NCI-H748 (cell line): ENCODE measurements at regions not wholly inside any gene's neighbourhood (a gene's known extent, or its start where the extent isn't known, plus 50 kb on each side); places are given as distances from the start of the nearest gene placed in this dataset.
A peak's percentile ranks its signal among the peaks of the same experiment; 100 is the strongest.

ENCODE experiments used
- DNase-seq: peaks from one replicate; lab custom pipeline; 2025; ENCODE audit not compliant: unreplicated experiment; lab: John Stamatoyannopoulos, UW

DNA sequence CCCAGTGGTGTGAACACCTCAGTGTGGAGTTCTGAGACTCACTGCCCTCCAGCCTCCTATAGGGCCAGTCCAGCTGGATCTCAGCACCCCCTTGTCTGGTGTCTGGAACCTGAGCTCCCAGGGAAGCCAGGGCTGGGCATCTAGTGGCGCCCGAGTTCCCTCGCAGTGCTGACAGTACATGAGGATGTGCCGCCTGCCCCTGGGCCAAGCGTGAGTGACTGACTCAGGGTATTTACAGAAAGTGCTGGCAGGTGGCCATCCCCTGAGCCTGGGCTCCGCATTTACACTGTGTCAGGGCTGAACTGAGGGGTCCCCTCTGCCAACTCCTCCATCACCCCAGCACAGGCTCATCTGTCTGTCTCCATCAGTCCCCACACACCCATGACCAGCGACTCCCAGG lies 185.3 kb downstream of the BRD1 start:
- no peak for DNase-seq

DNA sequence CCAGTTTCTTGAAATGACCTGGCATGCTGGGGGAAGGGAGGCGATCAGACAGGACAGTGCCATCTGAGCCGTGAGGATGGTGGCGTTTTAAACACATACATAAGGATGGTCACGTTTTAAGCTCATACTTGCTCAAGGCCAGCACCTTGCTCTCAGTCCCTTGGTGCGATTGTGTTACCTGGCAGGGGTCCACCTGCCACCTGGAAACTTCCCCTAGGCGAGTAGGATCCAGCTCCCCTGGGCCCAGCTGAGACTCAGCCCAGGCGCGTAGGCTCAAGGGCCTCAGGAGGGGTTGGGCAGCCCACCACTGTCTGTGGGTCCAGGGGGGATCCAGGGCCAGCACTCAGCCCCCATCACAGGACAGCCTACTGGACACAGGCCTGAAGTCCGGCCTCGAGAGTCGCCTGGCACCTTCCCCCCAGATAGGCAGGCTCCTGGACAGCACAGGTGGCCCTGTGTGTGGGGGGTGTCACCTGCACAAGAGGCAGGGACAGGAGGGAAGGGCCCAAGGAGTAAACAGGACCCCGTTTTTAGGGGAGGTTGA lies 185.8 kb downstream of the BRD1 start:
- no peak for DNase-seq

DNA sequence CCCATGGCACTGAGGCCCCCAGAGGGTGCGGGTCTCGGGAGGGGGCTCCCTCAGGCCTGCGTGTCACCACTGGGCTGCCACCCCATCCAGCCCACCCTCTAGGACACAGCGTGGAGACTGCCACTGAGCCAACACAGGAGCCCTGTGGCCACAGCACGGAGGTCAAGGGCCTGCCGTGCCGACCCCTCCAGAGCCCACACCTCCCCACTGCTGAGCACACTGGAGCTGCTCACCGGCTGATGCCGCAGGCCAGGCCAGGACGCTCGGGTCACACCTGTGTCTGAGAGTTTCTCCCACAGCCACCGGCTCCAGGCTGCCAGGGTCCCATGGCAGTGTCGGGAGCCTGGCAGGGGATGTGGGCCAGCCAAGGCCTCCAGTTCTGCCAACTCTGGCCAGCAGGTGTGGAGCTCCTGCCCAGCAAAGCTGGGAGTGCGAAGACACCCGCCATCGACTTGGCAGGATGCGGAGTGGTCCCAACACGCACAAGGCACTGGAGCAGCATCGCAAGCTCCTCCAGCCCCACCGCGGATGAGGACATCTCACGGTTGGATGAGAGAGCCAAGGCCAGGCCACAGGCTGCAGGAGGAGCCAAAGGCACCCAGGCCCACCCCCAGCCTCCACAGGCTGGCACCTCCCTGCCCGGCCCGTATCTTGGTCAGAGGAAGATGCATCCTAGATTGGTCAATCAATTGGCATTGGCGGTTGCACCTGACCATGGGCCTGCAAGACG lies 187.1 kb downstream of the BRD1 start:
- no peak for DNase-seq

DNA sequence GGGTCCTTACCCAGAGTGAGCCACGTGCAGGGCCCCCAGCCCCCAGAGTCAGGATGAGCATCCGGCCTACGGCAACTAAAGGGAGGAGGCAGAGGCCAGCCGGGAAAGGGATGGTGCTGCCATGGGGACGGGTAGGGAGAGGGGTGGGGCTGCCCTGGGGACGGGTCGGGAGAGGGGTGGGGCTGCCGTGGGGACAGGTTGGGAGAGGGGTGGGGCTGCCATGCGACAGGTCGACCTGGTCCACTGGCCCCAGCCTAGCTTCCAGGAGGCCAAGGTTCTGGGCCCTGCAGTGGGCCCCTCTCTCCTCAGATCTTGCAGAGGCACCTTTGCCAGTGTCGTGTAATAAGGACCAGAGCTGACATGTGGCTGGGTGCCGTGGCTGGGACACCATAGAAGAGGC lies 187.7 kb downstream of the BRD1 start:
- DNase-seq, result no peak

DNA sequence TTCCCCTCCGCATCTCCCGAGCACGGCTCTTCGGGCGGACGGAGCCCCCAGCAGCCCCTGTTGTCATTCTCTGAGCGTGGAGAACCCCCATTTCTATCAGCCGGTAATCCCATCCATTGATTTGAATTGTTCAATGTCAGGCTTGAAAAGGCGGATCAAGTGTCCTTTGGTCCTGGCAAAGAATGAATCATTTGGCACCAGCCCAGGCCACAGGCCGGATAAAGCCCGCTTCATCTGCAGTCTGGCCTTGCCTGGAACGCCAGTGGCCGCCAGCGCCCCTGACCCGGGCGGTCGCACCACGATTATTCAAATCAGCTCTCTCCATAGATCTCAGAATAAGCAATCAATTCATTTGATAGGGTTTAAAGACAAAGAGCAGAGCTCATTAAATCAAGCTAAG lies 188.9 kb downstream of the BRD1 start:
- no peak for DNase-seq

DNA sequence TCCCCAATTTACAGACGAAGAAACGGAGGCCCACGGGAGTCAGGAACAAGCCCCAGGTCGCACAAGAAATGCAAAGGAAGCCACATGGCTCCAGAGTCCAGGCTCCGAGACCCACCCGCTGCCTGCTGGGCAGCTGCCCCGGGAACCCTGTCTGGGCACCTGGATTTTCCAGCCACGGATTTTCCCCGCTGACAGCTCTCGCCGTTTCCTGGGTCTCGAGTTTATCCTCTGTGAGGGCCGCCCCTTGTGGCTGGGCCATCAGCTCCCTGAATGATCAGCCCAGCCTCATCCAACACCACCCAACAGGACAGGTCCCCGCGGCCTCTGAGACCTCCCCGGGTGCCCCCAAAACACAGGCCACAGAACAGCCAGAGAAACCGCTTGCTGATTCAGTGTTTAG lies 189.7 kb downstream of the BRD1 start:
- DNase-seq, result no peak

DNA sequence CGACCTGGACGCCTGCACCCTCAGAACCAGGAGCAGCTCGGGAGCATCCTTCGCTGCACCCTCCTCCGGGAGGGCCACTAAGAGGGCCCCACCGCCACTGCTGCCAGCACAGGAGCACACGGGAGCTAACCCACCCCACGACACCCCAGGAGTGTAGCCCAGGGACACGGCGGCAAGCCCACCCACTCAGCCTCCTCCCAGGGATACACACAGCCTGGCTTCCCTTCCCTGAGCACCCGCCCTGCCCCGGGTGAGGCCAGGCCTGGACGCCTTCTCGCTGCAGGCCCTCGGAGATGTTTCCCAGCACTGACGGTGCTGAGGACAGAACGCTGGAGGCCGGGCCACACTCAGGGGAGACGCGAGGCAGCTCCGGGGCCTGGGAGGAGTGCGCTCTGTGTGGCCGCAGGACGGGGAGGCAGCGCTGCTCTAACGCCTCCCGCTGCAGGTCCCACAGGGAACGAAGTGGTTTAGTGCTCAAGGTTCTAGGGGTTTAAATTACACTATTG lies 190.4 kb downstream of the BRD1 start:
- no peak for DNase-seq

DNA sequence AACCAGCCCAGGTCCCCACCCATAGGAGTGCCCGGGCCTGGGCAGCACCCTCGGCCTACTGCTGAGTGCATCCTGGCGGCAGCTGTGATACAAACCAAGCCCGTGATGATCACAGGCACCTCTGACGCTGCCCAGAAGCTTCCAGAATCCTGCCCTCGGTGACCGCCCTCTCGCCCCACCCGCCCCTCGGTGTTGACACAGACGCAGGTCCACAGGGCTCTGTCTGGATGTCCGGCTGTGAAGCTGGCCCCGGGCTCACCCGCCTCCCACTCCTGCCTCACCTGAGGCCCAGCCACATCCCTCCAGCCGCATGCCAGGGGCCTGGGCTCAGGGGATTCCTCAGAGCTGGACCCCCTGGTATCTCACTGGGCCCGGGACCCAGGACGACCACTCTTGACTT lies 191.0 kb downstream of the BRD1 start:
- DNase-seq, result no peak

DNA sequence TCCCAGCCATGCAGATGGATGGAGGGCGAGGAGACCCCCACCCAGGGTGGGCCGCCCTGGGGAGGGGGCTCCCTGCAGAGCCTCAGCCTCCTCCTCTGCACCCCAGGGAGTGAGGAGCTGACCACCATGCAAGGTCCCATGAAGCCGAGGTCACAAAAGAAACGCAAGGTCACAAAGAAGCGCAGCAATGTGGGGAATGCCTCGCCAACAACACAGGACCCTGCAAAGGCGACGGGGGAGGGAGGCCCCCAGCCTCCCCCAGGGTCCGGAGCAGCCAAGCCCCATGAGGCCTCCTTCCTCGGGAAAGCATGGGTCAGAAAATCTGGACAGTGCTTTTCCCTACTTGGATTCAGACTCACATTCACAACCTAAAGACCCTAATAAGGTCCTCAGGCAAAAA lies 191.5 kb downstream of the BRD1 start:
- no peak for DNase-seq

DNA sequence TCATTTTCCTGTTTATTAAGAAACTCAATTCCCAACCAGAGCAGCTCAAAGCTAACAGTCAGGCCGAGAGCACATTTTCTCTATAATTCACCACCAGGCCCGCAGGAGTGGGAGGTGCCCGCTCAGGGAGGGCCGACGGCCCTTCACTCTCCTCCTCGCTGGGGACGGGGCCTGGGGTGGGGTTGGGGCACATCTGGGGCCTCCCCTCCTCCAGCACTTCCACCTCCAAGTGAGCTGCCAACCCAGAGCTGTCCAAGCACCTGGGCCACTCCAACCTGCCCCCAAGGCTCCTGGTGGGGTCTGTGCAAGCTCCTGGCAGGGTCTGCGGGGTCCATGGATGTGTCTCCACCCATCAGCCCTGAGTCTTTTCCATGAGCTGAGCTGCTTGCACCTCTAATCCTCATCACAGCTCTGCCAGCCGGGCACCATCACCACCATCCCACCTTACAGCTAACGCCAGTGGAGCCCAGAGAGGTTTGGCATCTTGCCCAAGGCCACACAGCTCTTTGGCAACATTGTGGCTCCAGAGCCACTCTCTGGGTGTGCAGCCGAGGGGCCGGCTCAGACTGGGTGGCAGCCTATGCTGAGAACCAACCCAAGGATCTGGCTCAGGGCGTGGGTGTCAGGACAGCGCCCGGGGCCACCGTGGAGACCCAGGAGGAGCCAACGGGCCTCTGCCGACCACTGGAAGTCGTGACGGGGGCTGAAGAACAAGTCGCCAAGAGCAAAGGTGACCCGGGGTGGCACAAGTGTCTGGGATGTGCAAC lies 193.5 kb downstream of the BRD1 start:
- DNase-seq, result no peak

DNA sequence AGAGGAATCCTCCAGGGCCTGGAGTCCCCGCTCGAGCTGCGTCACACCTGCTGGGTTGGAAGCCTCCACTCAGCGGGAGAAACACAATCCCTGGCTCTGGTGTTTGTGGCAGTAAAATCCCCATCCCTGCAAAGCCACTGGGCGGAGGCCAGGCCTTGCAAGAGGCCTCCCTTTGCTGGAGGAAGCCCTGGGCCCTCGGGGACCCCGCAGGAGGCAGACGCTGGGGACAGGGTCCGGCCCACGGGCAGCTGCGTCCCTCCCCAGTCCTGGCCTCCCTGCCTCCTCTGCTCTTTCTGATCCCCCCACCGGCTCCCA lies 194.7 kb downstream of the BRD1 start:
- peak; percentile 46 for DNase-seq

DNA sequence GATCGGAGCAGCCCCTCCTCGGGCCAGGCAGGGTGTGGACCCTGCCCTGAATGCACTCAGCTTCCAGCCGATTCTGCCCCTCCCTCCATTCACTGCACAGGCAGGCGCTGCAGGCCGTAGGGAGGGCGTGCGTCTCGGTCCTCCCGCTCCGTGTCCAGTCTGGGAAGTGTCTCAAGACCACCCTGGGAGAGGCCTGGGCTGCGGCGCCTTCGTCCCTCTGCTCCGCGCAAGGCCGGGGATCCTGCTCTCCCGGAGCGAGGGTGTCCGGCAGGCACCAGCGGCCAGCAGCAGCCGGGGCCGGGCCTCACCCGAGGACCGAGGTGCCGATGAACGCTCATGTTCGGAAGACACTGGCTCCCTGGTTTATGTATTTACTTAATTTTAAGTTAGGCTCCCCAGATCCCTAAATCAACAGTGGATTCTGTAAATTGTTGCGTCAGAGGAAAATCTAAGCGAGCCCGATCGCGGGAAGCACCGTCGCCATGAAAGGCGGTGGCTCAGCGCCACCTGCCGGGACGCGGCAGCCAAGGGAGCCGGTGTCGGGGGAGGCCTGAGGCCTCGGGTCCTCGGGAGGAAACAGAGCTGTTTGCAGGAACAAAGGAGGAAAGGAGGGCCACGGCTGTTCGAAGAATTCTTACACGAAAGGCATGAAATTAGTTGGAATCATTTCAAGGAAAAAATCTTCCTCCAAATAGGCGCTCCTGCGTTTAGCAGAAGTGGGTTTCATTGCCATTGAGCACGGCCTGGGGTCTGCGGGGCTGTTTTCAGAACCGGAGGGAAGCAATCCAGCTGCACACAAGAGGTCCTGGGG lies 195.3 kb downstream of the BRD1 start:
- peak; percentile 88 for DNase-seq

DNA sequence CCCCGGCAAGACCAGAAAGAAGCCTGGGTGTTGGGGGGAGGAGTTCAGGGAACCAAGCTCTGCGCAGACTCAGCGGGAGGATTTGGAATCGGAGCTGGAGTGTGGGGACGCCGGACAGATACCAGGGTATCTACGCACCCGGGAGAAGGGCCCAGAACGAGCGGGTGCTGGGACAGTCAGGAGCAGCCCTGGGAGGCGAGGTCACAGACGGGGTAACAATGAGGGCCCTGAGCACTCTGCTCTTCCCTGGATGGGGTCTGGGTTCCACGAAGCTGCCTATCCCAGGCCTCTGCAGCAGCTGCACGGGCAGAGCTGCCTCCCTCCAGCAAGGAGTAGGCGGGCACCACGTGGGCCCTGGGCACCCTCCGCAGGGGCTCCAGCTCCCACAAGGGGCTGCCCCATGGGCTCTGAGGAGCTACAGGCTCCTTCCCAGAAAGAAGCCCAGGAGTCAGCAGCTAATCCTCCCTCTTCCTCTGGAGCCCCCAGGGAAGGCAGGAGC lies 197.2 kb downstream of the BRD1 start:
- DNase-seq, result no peak

DNA sequence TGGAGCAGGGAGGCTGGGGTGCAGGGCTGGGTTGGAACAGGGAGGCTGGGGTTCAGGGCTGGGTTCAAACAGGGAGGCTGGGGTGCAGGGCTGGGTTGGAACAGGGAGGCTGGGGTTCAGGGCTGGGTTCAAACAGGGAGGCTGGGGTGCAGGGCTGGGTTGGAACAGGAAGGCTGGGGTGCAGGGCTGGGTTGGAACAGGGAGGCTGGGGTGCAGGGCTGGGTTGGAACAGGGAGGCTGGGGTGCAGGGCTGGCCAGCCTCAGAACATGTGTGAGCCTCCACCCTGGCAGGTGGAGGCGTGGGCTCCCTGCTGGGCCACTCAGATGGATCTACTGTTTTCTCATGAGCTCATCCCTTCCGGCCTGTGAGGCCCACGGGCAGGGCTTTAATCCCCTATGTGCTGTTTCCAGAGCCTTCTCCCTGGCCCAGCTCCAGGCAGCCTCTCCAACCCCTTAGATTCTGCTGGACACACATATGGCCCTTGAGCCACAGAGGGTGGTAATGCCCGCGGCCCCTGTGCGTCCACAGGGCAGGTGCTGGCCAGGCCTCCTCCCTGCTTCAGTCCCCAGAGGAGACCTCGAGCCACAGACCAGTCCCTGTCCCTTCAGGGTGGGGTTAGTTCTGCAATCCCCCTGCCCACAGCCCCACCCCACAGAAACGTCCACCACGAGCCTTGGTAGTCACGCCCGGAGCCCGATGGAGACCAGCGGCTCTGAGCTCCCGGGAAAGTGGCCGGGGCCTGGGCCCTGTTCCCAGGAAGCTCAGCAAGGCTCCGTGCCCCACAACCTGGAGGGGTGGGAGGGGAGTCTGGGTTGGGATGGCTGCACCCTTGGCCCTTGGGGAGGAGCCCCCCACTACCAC lies 197.9 kb downstream of the BRD1 start:
- DNase-seq, result peak; percentile 68

DNA sequence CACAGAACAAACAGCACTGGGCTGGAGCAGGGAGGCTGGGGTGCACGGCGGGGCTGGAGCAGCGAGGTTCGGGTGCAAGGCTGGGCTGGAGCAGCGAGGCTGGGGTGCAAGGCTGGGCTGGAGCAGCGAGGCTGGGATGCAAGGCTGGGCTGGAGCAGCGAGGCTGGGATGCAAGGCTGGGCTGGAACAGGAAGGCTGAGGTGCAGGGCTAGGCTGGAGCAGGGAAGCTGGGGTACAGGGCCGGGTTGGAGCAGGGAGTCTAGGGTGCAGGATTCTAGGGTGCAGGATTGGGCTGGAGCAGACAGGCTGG lies 198.5 kb downstream of the BRD1 start:
- no peak for DNase-seq

DNA sequence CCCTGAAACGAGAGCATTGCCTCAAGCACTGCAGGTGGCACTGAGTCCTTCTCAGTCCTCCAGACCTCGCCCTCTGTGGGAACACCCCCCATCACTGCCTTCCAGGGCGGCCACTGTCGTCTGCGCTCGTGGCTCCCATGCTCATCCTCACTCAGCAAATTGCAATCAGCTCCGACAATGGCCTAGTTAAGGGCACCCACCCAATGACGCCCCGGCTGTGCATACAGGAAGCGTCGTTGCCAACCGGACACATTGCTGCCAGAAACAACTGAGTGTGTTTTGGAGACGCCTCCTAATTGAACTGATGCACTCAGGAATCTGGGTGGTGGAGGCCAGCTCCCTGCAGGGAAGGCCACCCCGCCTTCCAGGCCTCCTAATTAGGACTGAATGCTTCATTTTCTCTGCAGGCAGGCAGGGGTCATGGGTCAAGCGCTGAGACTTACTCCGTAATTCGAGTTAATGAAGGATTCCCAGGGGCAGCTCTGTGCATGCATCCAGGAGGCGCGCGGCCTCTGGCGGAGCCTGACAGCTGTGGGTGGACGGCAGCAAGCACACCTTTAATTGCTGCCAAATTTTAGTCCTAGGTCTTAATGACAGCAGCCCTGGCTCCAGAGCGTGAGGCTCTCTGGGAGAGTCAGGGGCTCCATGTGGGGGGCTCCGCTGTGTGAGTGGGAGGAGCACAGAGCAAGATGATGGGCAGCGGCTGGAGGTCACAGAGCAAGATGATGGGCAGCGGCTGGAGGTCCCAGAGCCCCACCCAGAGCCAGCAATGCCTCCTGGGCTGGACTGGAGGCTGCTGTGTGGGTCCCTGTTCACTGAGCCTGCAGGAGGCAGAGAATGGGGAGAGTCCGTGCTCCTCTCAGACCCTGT lies 199.0 kb downstream of the BRD1 start:
- peak; percentile 91 for DNase-seq

DNA sequence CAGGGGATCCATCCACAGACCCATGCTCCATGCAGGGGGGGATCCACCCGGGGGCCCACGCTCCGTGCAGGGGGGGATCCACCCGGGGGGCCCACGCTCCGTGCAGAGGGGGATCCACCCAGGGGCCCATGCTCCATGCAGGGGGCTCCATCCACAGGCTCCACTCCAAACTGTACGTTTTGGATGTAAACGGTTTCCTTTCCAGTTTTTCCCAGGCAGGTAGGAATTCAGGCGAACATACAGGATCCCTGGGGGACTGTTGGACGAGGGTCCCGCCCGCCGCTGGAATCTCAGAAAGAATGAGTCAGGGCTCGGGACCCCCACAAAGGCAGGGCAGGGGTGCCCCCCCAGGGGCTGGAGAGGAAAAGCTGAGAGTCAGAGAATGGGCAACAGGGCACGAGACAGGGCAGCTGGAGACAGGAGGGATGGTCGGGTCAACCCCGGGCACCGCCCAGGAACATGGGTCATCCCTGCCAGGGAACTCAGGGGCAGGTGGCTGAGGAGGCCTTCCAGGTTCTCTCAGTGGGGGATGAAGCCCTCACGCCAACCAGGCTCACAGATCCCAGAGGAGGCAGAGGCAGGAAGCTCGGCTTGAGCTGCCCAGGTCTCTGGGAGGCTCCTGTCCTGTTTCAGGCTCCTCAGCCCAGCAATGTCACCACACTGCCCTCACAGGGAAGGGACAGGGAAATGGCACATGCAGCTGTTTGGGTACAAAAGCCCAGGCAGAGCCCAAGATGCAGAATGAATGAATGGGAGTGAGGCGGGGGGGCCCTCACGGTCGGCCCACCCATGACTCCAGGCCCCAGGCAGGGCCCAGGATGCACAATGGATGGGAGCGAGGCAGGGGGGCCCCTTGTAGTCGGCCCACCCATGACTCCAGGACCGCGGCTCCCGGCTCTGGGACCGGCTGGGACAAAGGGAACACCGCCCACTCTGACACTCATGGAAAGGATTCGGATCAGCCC lies 200.2 kb downstream of the BRD1 start:
- DNase-seq, result peak; percentile 40

DNA sequence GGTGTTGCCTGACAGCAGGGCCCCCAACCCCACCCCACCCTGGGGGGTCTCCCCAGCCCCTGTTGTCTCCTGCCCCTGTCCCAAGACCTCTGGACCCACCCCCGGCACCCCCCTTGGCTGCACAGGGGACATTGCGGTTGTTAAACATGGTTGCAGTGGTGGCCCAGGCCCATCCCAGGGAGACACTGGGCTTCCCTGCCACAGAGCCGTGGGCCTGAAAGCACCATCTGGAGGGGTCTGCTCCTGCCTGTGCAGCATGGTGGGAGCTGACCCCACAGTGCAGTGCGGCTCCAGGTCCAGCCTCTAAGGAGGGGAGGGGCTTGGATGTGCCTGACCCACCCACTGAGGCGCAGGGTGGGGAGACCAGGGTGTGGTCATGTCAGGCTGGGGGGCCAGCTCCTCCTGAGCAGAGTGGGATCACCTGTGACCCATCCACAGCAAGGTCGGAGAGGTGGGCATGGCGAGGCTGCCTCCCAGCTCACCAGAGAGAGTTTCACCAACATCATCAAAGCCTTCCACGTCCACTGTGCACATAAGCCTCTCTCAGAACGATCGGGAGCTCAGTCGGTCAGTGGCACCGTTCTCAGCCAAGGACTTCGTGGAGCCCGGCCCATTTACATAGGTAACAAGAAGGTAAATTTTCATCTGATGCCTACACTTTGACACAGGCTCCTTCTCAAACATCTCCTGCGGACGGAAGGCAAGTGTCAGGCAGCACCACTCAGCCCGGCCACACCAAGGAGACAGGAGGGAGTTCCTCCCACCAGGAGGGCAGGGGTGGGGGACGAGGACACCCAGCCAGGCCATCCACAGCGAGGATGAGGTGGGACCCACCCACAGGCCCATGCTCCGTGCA lies 201.1 kb downstream of the BRD1 start:
- no peak for DNase-seq
